GM18520 (cell line): ENCODE measurements at regions not wholly inside any gene's neighbourhood (a gene's known extent, or its start where the extent isn't known, plus 50 kb on each side); places are given as distances from the start of the nearest gene placed in this dataset.

Experiments used
- ATAC-seq: cut with Tn5 transposase; IDR thresholded peaks from one replicate; pipeline ENCODE4 v1.9.1; 2021; ENCODE audit not compliant: unreplicated experiment

GRCh38 chr4:96093563-96093962 is 253.7 kb downstream of the PDHA2 start:
- ATAC-seq, result peak; percentile 36

GRCh38 chr4:96094183-96094582 is 254.3 kb downstream of the PDHA2 start:
- ATAC-seq, result no peak

GRCh38 chr4:96097040-96097607 is 257.2 kb downstream of the PDHA2 start:
- ATAC-seq, result no peak

GRCh38 chr4:96097693-96098092 is 257.8 kb downstream of the PDHA2 start:
- ATAC-seq, result no peak

- ATAC-seq, result no peak
These were observed 259.1 kb downstream of the PDHA2 start for GRCh38 chr4:96099031-96099430.

GRCh38 chr4:96102541-96103026 is 262.7 kb downstream of the PDHA2 start:
- no peak for ATAC-seq

GRCh38 chr4:96103086-96103485 is 263.2 kb downstream of the PDHA2 start:
- ATAC-seq, result no peak

- no peak for ATAC-seq
These were observed 268.3 kb downstream of the PDHA2 start for GRCh38 chr4:96108146-96108545.

- no peak for ATAC-seq
These were observed 272.7 kb downstream of the PDHA2 start for GRCh38 chr4:96112631-96113030.

- ATAC-seq, result no peak
These were observed 280.3 kb downstream of the PDHA2 start for GRCh38 chr4:96120206-96120605.

GRCh38 chr4:96126227-96126626 is 286.3 kb downstream of the PDHA2 start:
- no peak for ATAC-seq

- ATAC-seq, result no peak
These were observed 291.3 kb downstream of the PDHA2 start for GRCh38 chr4:96131186-96131585.

GRCh38 chr4:96134806-96135205 is 294.9 kb downstream of the PDHA2 start:
- no peak for ATAC-seq

GRCh38 chr4:96136056-96136455 is 296.2 kb downstream of the PDHA2 start:
- ATAC-seq, result no peak

- no peak for ATAC-seq
These were observed 299.5 kb downstream of the PDHA2 start for GRCh38 chr4:96139251-96139929.

GRCh38 chr4:96145601-96146000 is 305.7 kb downstream of the PDHA2 start:
- ATAC-seq, result no peak

GRCh38 chr4:96146686-96147085 is 306.8 kb downstream of the PDHA2 start:
- no peak for ATAC-seq

- no peak for ATAC-seq
These were observed 310.0 kb downstream of the PDHA2 start for GRCh38 chr4:96149894-96150293.

GRCh38 chr4:96150466-96150865 is 310.6 kb downstream of the PDHA2 start:
- no peak for ATAC-seq

- no peak for ATAC-seq
These were observed 312.9 kb downstream of the PDHA2 start for GRCh38 chr4:96152824-96153223.

GRCh38 chr4:96154676-96155075 is 314.8 kb downstream of the PDHA2 start:
- ATAC-seq, result no peak

- no peak for ATAC-seq
These were observed 322.7 kb downstream of the PDHA2 start for GRCh38 chr4:96162636-96163035.
